Activated CD4-positive, alpha-beta memory T cell treated with anti-CD3 and anti-CD28 coated beads for 36 hours (primary cell): ENCODE measurements at regions not wholly inside any gene's neighbourhood (a gene's known extent, or its start where the extent isn't known, plus 50 kb on each side); places are given as distances from the start of the nearest gene placed in this dataset.
"Not testable (repeated sequence)": the region's sequence is repeated elsewhere in the genome, so short reads cannot be mapped to it uniquely, and the experiment has no call there.

Source experiments
- CTCF ChIA-PET: fragments of 350-600 bp; sonication (Branson Sonifier 250); formaldehyde crosslinking; loops from one replicate; lab custom pipeline; 2021; ENCODE audit warnings: antibody characterized with exemption, inconsistent platforms; lab: Charles Lee
- POLR2A ChIA-PET: fragments of 350-600 bp; sonication (Branson Sonifier 250); formaldehyde crosslinking; loops from one replicate; lab custom pipeline; 2021; ENCODE audit warnings: antibody characterized with exemption; lab: Charles Lee
- DNase-seq: peaks from one replicate; pipeline ENCODE4 v3.0.0-alpha.2; 2020
- H3K27ac Mint-ChIP-seq: one replicate; pipeline ENCODE4 v1.8.0; 2021; ENCODE audit warnings: mixed read lengths
- H3K27me3 Mint-ChIP-seq: one replicate; pipeline ENCODE4 v1.8.0; 2021; ENCODE audit warnings: mixed read lengths
- H3K36me3 Mint-ChIP-seq: one replicate; pipeline ENCODE4 v1.8.0; 2021; ENCODE audit warnings: mixed read lengths
- H3K4me1 Mint-ChIP-seq: one replicate; pipeline ENCODE4 v1.8.0; 2021; ENCODE audit warnings: low read depth, mixed read lengths
- H3K4me3 Mint-ChIP-seq: one replicate; pipeline ENCODE4 v1.8.0; 2021; ENCODE audit warnings: mild to moderate bottlenecking, mixed read lengths
- H3K9me3 Mint-ChIP-seq: one replicate; pipeline ENCODE4 v1.8.0; 2021; ENCODE audit warnings: mixed read lengths
- intact Hi-C: fragments of 100-400 bp; cut with micrococcal nuclease; formaldehyde crosslinking; loops from one replicate; pipeline ENCODE4 v1.15.1; 2023

DNA sequence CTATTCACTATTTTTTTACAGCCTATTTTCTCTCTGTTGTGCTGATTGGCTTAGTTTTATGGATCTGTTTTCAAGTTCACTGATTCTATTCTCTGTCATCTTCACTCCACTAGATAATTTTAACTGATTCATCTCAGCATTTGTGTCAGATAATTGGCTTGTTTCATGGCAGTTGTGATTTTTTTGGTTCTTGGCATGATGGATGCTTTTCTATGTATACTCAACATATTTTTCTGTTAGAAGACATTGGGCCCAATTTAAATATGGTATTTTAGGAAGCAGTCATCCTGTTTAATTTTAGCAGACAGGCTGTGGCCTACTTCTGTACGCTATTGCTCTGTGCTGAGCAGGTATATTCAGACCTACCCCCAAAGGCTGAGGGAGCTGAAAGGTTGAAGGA, 1865.3 kb upstream of the ACO1 start:
- Mint-ChIP-seq H3K36me3 (no peaks in the 10 kb centered on the region), H3K27me3 (no peaks in the 10 kb centered on the region), H3K27ac (no peak overlapping the region), H3K4me3 (no peak overlapping the region), H3K9me3 (no peaks in the 10 kb centered on the region), H3K4me1 (no peaks in the 10 kb centered on the region)
- ChIA-PET CTCF (no interaction called here), POLR2A (no interaction called here)
- no peak for DNase-seq
- intact Hi-C loops: no loop called here

DNA sequence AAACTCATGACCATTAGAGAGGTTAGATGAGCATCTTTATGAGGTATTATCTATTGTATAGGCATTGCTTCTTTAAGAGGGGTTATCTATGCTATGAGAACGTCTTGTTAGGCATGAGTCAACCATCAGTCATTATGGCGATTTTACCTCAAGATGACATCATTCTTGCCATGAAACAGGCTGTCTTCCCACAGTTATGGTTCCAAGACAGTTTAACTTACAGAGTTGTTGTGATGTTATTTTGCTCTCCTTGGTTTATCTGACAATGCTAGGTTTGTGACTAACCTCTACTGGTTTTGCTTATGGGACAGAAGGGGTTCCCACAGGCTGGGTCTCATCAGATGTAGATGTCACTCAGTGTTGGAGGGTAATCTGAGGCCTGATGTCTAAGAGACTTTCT, 1864.7 kb upstream of the ACO1 start:
- H3K36me3 Mint-ChIP-seq: no peaks in the 10 kb centered on the region
- H3K4me1 Mint-ChIP-seq: no peaks in the 10 kb centered on the region
- POLR2A ChIA-PET: no interaction called here
- CTCF ChIA-PET: no interaction called here
- no peak for DNase-seq
- H3K27ac Mint-ChIP-seq: no peak overlapping the region
- H3K9me3 Mint-ChIP-seq: no peaks in the 10 kb centered on the region
- no peaks in the 10 kb centered on the region for H3K27me3 Mint-ChIP-seq
- H3K4me3 Mint-ChIP-seq: no peak overlapping the region
- intact Hi-C loops: no loop called here

DNA sequence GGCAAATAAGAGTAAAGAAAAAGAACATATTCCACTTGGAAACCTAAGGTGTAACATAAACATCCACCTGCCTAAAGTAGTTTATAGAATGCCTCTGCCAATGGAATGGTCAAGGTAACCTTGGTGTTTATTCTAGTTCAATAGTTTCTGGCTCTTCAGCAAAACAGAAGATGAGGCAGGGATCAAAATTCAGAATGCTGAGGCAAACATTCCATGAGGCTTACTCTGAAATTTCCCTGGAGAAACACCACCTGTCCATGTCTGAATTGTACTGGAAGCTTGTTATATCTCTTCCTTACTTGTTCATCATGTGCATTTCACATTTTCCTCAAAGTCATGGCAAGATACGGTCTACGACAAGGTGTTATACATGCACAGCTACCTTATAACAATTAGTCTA, 1862.4 kb upstream of the ACO1 start:
- Mint-ChIP-seq H3K36me3 (no peaks in the 10 kb centered on the region), H3K4me3 (no peak overlapping the region), H3K4me1 (no peaks in the 10 kb centered on the region), H3K9me3 (no peaks in the 10 kb centered on the region), H3K27me3 (no peaks in the 10 kb centered on the region), H3K27ac (no peak overlapping the region)
- intact Hi-C loops: no loop called here
- ChIA-PET POLR2A (no interaction called here), CTCF (no interaction called here)
- DNase-seq: no peak

DNA sequence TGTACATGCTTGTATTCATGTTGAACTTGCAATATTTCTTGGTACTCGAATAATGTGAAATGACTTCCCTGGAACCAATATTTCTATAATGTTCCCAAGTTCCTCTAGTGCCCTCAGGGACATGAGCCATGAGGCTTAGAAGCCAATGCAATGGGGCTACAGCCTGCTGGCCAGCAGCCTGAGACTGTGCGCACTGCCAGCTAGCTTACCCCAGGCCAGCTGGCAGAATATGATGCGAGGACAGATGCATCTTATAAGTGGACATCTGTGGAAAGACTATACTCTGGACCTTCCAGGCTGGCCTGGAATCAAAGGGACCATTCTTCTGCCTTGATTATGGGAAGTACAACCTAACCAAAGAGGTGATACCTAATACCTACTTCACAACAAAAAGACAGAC, 1862.0 kb upstream of the ACO1 start:
- Mint-ChIP-seq H3K36me3 (no peaks in the 10 kb centered on the region), H3K4me3 (no peak overlapping the region), H3K27me3 (no peaks in the 10 kb centered on the region), H3K9me3 (no peaks in the 10 kb centered on the region), H3K27ac (no peak overlapping the region), H3K4me1 (no peaks in the 10 kb centered on the region)
- intact Hi-C loops: no loop called here
- ChIA-PET POLR2A (no interaction called here), CTCF (no interaction called here)
- DNase-seq: no peak

DNA sequence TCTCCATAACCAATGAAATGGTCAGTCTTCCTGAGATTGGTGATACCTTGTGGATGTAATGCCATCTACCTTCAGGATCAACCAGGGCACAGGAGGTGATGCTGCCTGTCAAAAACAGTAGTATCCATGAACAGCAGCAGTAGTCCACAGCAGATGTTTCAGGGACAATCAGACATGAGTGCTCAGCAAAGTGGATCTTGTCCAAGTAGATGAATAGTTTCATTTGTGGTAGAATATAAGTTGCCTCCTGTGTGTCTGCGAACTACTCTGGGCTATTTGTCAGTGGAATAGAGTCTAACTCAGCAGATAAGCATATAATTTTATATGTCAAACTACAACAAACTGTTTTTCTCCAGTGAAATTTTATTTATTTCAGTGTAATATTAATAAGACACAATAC, 1860.1 kb upstream of the ACO1 start:
- ChIA-PET CTCF (no interaction called here), POLR2A (no interaction called here)
- DNase-seq: no peak
- Mint-ChIP-seq H3K36me3 (no peaks in the 10 kb centered on the region), H3K27me3 (no peaks in the 10 kb centered on the region), H3K27ac (no peak overlapping the region), H3K9me3 (no peaks in the 10 kb centered on the region), H3K4me1 (no peaks in the 10 kb centered on the region), H3K4me3 (no peak overlapping the region)
- intact Hi-C loops: no loop called here

DNA sequence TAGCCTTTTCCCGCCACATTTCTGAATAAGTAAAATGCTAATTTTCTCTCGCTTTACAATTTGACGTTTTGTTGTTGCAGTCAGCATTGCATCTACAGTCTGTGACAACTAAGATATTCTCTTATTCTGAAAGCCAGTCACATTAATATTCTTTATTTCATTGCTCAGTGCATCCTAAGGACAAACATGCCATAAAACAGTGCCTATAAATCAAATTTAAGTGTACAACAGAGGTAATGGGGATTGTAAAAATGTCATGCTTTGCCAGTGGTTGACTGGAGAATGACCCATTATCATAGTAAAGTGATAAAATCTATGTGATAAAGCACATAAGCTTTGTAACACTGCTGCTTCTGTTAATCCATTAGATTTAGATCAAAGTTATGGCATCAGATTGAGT, 1850.0 kb upstream of the ACO1 start:
- H3K9me3 Mint-ChIP-seq: peaks cover 10% of the 10 kb centered on the region
- ChIA-PET CTCF (no interaction called here), POLR2A (no interaction called here)
- H3K27me3 Mint-ChIP-seq: no peaks in the 10 kb centered on the region
- no peaks in the 10 kb centered on the region for H3K4me1 Mint-ChIP-seq
- H3K27ac Mint-ChIP-seq: no peak overlapping the region
- H3K4me3 Mint-ChIP-seq: no peak overlapping the region
- H3K36me3 Mint-ChIP-seq: no peaks in the 10 kb centered on the region
- intact Hi-C loops: no loop called here
- DNase-seq: no peak

DNA sequence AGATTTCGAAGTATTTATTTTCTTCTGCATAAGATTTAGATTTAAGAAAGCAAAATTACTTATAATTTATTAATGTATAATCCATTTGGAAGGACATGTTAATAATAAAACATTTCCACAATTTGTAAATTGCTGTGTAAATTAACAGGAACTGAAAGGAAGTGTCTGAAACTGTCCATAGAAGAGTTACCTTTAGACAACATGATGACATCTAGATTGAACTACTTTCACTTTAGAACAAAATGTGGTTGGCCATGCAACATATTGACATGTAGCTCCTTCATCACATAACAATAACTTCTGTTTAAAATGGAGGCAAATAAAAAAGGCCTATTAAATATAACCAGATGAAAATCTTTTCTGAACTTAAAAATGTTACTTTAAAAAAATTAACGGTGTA, 1849.5 kb upstream of the ACO1 start:
- no peak overlapping the region for H3K27ac Mint-ChIP-seq
- H3K4me1 Mint-ChIP-seq: no peaks in the 10 kb centered on the region
- ChIA-PET CTCF (no interaction called here), POLR2A (no interaction called here)
- DNase-seq: no peak
- intact Hi-C loops: no loop called here
- H3K9me3 Mint-ChIP-seq: peaks cover 10% of the 10 kb centered on the region
- H3K27me3 Mint-ChIP-seq: no peaks in the 10 kb centered on the region
- H3K36me3 Mint-ChIP-seq: no peaks in the 10 kb centered on the region
- no peak overlapping the region for H3K4me3 Mint-ChIP-seq

DNA sequence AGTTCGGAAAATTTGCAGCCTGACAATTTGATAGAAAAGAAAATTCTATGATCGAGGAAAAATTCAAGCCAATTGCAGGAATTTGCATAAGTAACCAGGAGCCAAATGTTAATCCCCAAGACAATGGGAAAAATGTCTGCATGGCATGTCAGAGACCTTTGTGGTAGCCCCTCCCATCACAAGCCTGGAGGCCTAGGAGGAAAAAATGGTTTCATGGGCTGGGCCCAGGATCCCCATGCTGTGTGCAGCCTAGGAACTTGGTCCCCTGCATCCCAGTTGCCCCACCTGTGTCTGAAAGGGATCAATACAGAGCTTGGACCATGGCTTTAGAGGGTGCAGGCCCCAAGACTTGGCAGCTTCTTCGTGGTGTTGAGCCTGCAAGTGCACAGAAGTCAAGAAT, 1847.9 kb upstream of the ACO1 start:
- Mint-ChIP-seq H3K4me3 (no peak overlapping the region), H3K9me3 (peaks cover 12% of the 10 kb centered on the region), H3K4me1 (no peaks in the 10 kb centered on the region), H3K27me3 (no peaks in the 10 kb centered on the region), H3K27ac (no peak overlapping the region), H3K36me3 (no peaks in the 10 kb centered on the region)
- intact Hi-C loops: no loop called here
- DNase-seq: no peak
- ChIA-PET POLR2A (no interaction called here), CTCF (no interaction called here)

DNA sequence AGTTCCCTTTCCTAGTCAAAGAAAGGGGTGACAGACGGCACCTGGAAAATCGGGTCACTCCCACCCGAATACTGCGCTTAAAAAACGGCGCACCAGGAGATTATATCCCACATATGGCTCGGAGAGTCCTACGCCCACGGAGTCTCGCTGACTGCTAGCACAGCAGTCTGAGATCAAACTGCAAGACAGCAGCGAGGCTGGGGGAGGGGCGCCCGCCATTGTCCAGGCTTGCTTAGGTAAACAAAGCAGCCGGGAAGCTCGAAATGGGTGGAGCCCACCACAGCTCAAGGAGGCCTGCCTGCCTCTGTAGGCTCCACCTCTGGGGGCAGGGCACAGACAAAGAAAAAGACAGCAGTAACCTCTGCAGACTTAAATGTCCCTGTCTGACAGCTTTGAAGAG, 1844.7 kb upstream of the ACO1 start:
- H3K27me3 Mint-ChIP-seq, intact Hi-C loops, H3K4me3 Mint-ChIP-seq, DNase-seq, H3K36me3 Mint-ChIP-seq, CTCF ChIA-PET, H3K4me1 Mint-ChIP-seq, POLR2A ChIA-PET, H3K27ac Mint-ChIP-seq: not testable (repeated sequence)
- peaks cover 12% of the 10 kb centered on the region for H3K9me3 Mint-ChIP-seq

DNA sequence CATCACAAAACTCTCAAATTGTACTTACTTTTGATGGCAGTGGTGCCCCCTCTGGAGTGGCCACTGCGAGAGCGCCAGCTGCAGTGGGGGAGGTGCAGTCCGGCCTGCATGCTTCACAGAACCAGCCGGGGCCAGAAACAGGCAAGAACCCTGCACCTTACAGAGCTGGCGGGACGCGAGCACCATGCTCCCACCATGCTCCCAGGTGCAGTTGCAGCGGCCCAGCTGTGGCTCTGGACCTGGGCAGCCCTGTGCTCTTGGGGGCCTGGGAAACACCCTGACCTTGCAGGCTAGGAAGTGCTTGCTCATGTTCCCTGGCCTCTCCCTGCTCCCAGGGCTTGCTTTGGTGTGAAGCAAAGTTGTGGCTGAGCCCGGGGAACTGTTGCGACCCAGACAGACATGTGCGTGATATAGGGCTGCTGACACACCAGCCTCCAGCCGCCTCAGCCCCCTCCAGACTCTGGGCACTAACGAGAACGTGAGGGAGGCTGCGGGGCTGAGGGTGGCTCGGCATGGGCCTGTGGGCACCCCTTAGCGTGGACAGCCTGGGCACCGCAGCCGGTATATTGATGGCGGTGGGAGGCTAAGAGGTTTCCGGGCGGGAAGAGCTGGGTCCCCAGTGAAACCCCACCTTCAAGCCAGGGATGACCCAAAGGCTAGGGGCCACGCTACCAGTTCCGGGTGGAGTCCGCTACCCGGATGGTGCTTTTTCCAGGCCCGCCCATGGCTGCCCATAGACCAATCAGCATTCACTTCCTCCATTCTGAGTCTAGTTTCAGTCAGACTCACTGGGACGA, 1809.9 kb upstream of the ACO1 start:
- no peak overlapping the region for H3K4me3 Mint-ChIP-seq
- H3K4me1 Mint-ChIP-seq: no peaks in the 10 kb centered on the region
- H3K36me3 Mint-ChIP-seq: no peaks in the 10 kb centered on the region
- no peaks in the 10 kb centered on the region for H3K9me3 Mint-ChIP-seq
- no peak overlapping the region for H3K27ac Mint-ChIP-seq
- intact Hi-C loops: no loop called here
- ChIA-PET POLR2A (no interaction called here), CTCF (no interaction called here)
- H3K27me3 Mint-ChIP-seq: no peaks in the 10 kb centered on the region
- DNase-seq: no peak

DNA sequence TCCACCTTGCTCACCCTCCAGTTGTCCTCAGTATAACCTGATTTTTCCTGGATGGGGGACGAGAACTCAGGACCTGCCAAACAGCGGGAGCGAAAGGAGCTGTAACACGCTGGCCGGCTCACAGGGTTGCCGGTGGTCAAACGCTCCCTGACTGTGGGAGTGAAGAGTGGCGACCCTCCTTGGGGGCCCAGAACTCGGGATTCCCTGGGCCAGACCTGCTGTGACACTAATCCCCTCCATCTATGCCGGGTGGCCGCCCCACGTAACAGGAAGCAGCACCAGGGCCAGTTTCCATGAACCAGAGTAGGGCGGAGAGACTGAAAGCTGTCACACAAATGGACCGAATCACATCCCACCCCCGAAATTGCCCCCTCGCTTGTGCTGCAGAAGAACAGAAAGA, 1809.2 kb upstream of the ACO1 start:
- H3K27ac Mint-ChIP-seq: no peak overlapping the region
- CTCF ChIA-PET: no interaction called here
- H3K36me3 Mint-ChIP-seq: no peaks in the 10 kb centered on the region
- intact Hi-C loops: no loop called here
- DNase-seq: no peak
- H3K4me1 Mint-ChIP-seq: no peaks in the 10 kb centered on the region
- no peaks in the 10 kb centered on the region for H3K9me3 Mint-ChIP-seq
- H3K27me3 Mint-ChIP-seq: no peaks in the 10 kb centered on the region
- POLR2A ChIA-PET: no interaction called here
- no peak overlapping the region for H3K4me3 Mint-ChIP-seq

DNA sequence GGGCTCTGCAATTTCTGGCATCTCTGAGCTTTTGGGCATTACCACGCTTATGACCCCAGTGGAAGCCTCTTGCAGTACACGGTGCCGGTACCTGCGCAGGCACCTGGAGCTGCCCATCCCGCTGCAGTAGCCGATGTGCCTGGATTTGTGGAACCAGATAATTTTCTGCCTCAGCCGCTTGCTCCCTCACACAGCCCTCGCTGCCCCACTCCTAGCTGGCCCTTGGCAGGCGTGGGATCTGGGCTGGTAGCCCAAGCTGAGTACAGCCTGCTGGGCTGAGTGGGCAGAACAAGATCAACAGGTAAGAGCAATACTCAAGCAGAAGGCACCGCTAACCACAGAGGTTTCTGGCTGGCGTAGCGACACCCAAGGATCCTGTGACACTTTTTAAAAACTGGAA, 1808.8 kb upstream of the ACO1 start:
- Mint-ChIP-seq H3K9me3 (no peaks in the 10 kb centered on the region), H3K4me1 (no peaks in the 10 kb centered on the region), H3K36me3 (no peaks in the 10 kb centered on the region), H3K27ac (no peak overlapping the region), H3K27me3 (no peaks in the 10 kb centered on the region), H3K4me3 (no peak overlapping the region)
- intact Hi-C loops: no loop called here
- ChIA-PET CTCF (no interaction called here), POLR2A (no interaction called here)
- no peak for DNase-seq

DNA sequence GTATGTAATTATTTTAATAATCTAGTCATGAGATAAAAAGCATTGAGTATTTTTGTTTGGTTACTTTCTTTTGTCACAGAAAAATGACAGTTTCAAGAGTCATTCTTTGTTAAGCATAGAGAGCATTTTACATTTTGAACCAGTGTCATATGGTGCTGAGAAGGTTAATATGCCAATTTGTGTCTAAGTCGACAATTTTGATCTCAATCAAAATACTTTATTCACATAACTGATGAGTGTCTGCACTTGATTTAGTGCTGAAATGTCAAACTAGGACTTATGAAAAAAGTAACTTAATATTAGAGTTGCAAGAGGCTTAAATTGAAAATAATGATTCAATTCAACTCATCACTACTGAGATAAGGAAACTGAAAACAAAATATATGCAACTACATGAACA, 1804.6 kb upstream of the ACO1 start:
- Mint-ChIP-seq H3K27ac (no peak overlapping the region), H3K9me3 (no peaks in the 10 kb centered on the region), H3K36me3 (no peaks in the 10 kb centered on the region), H3K4me3 (no peak overlapping the region), H3K27me3 (no peaks in the 10 kb centered on the region), H3K4me1 (no peaks in the 10 kb centered on the region)
- ChIA-PET POLR2A (no interaction called here), CTCF (no interaction called here)
- no peak for DNase-seq
- intact Hi-C loops: no loop called here
